WTC11 (cell line): ENCODE measurements at regions not wholly inside any gene's neighbourhood (a gene's known extent, or its start where the extent isn't known, plus 50 kb on each side); places are given as distances from the start of the nearest gene placed in this dataset.

Experiments used
- ATF3 ChIP-seq: sonication (generic); formaldehyde crosslinking; conservative IDR thresholded peaks from 2 replicates; pipeline ENCODE4 v1.8.1; 2022; ENCODE audit warnings: mild to moderate bottlenecking, missing genetic modification reagents
- CBFB ChIP-seq: sonication (generic); formaldehyde crosslinking; IDR thresholded peaks from 2 replicates; pipeline ENCODE4 v1.8.1; 2022; ENCODE audit warnings: mild to moderate bottlenecking, low read depth, missing genetic modification reagents
- CTCF ChIP-seq: fragments of 200-600 bp; IDR thresholded peaks from 2 replicates; pipeline ENCODE4 v1.8.0; 2022; ENCODE audit warnings: antibody characterized with exemption
- FOXJ3 ChIP-seq: sonication (generic); formaldehyde crosslinking; IDR thresholded peaks from 2 replicates; pipeline ENCODE4 v1.9.0; 2021; ENCODE audit warnings: missing genetic modification reagents, mild to moderate bottlenecking, borderline replicate concordance
- HMGXB4 ChIP-seq: sonication (generic); formaldehyde crosslinking; IDR thresholded peaks from 2 replicates; pipeline ENCODE4 v1.8.1; 2023; ENCODE audit warnings: mild to moderate bottlenecking, moderate library complexity, missing genetic modification reagents
- TEAD1 ChIP-seq: sonication (generic); formaldehyde crosslinking; IDR thresholded peaks from 2 replicates; pipeline ENCODE4 v1.8.0; 2022; ENCODE audit warnings: mild to moderate bottlenecking, missing genetic modification reagents
- USF1 ChIP-seq: sonication (generic); formaldehyde crosslinking; IDR thresholded peaks from 2 replicates; pipeline ENCODE4 v1.8.0; 2022; ENCODE audit warnings: mild to moderate bottlenecking, missing genetic modification reagents
- USF2 ChIP-seq: sonication (generic); formaldehyde crosslinking; IDR thresholded peaks from 2 replicates; pipeline ENCODE4 v1.8.1; 2023; ENCODE audit warnings: mild to moderate bottlenecking, missing genetic modification reagents, moderate library complexity
- ZBTB43 ChIP-seq: sonication (generic); formaldehyde crosslinking; IDR thresholded peaks from 2 replicates; pipeline ENCODE4 v1.8.1; 2023; ENCODE audit warnings: mild to moderate bottlenecking, missing genetic modification reagents

- no peak for TF ChIP-seq CTCF
- no peak for TF ChIP-seq TEAD1 (CRISPR knock-in tag)
- no peak for TF ChIP-seq ATF3 (CRISPR knock-in tag)
- TF ChIP-seq USF2 (CRISPR knock-in tag) = no peak
- no peak for TF ChIP-seq FOXJ3 (CRISPR knock-in tag)
- no peak for TF ChIP-seq CBFB
- TF ChIP-seq USF1 (CRISPR knock-in tag) = no peak
- no peak for TF ChIP-seq ZBTB43 (CRISPR knock-in tag)
- no peak for TF ChIP-seq HMGXB4 (CRISPR knock-in tag)
These were observed 1100.6 kb upstream of the CITED2 start for GRCh38 chr6:140475086-140475485.
